RPMI8226 (cell line): ENCODE measurements at regions not wholly inside any gene's neighbourhood (a gene's known extent, or its start where the extent isn't known, plus 50 kb on each side); places are given as distances from the start of the nearest gene placed in this dataset.
"Not testable (repeated sequence)": the region's sequence is repeated elsewhere in the genome, so short reads cannot be mapped to it uniquely, and the experiment has no call there.

Experiments used
- DNase-seq: peaks from one replicate; pipeline ENCODE4 v3.0.0-alpha.2; 2015

GRCh38 chr15:38130205-38130567 is 122.5 kb upstream of the SPRED1 start:
- DNase-seq = peak; percentile 54

GRCh38 chr15:38130740-38131498 is 121.7 kb upstream of the SPRED1 start:
- DNase-seq = peak; percentile 63

- no peak for DNase-seq
These were observed 118.4 kb upstream of the SPRED1 start for GRCh38 chr15:38134252-38134651.

- DNase-seq = not testable (repeated sequence)
These were observed 110.4 kb upstream of the SPRED1 start for GRCh38 chr15:38142195-38142594.

GRCh38 chr15:38144921-38145320 is 107.7 kb upstream of the SPRED1 start:
- DNase-seq = no peak

- DNase-seq = no peak
These were observed 107.0 kb upstream of the SPRED1 start for GRCh38 chr15:38145651-38146111.

GRCh38 chr15:38147246-38147645 is 105.4 kb upstream of the SPRED1 start:
- no peak for DNase-seq

GRCh38 chr15:38148471-38148870 is 104.2 kb upstream of the SPRED1 start:
- no peak for DNase-seq

- no peak for DNase-seq
These were observed 103.3 kb upstream of the SPRED1 start for GRCh38 chr15:38149315-38149714.

GRCh38 chr15:38150148-38150547 is 102.5 kb upstream of the SPRED1 start:
- no peak for DNase-seq

GRCh38 chr15:38150794-38151193 is 101.8 kb upstream of the SPRED1 start:
- DNase-seq = no peak

- no peak for DNase-seq
These were observed 98.9 kb upstream of the SPRED1 start for GRCh38 chr15:38153781-38154180.

GRCh38 chr15:38154255-38154654 is 98.4 kb upstream of the SPRED1 start:
- DNase-seq = no peak

GRCh38 chr15:38154837-38155236 is 97.8 kb upstream of the SPRED1 start:
- DNase-seq = no peak

GRCh38 chr15:38163658-38164057 is 89.0 kb upstream of the SPRED1 start:
- no peak for DNase-seq

- no peak for DNase-seq
These were observed 88.6 kb upstream of the SPRED1 start for GRCh38 chr15:38164061-38164460.

GRCh38 chr15:38164507-38164906 is 88.1 kb upstream of the SPRED1 start:
- DNase-seq = no peak

- peak; percentile 8 for DNase-seq
These were observed 84.1 kb upstream of the SPRED1 start for GRCh38 chr15:38168467-38169070.

GRCh38 chr15:38171973-38172372 is 80.7 kb upstream of the SPRED1 start:
- DNase-seq = no peak

- DNase-seq = no peak
These were observed 77.9 kb upstream of the SPRED1 start for GRCh38 chr15:38174691-38175090.

- no peak for DNase-seq
These were observed 76.5 kb upstream of the SPRED1 start for GRCh38 chr15:38176155-38176554.

- no peak for DNase-seq
These were observed 75.9 kb upstream of the SPRED1 start for GRCh38 chr15:38176691-38177090.

- no peak for DNase-seq
These were observed 69.7 kb upstream of the SPRED1 start for GRCh38 chr15:38182900-38183299.

- peak; percentile 42 for DNase-seq
These were observed 66.1 kb upstream of the SPRED1 start for GRCh38 chr15:38186507-38186906.
